NB4 (cell line): ENCODE measurements at regions not wholly inside any gene's neighbourhood (a gene's known extent, or its start where the extent isn't known, plus 50 kb on each side); places are given as distances from the start of the nearest gene placed in this dataset.

Experiments used
- DNase-seq: peaks from one replicate; pipeline ENCODE4 v3.0.0; 2010; ENCODE audit warnings: low read depth
- H3K4me3 ChIP-seq: one replicate; pipeline ENCODE4 v1.5.1; 2011; ENCODE audit warnings: mild to moderate bottlenecking, low read depth, low read length, moderate library complexity
- CTCF ChIP-seq: IDR thresholded peaks from one replicate; pipeline ENCODE4 v1.5.1; 2012; ENCODE audit warnings: low read depth, low read length
- MAX ChIP-seq: IDR thresholded peaks from 2 replicates; pipeline ENCODE4 v1.6.1; 2011; ENCODE audit warnings: low read depth, low read length
- MYC ChIP-seq: IDR thresholded peaks from 2 replicates; pipeline ENCODE4 v1.6.1; 2011; ENCODE audit warnings: low read depth, low read length
- POLR2A ChIP-seq: IDR thresholded peaks from 2 replicates; pipeline ENCODE4 v1.6.1; 2011; ENCODE audit warnings: mild to moderate bottlenecking; ENCODE audit not compliant: insufficient read length; ENCODE audit errors: extremely low read depth

GRCh38 chr7:3218411-3219225 lies 82.4 kb upstream of the SDK1 start:
- no peak for DNase-seq
- no peak for TF ChIP-seq POLR2A
- TF ChIP-seq CTCF, result no peak
- TF ChIP-seq MYC, result no peak
- TF ChIP-seq MAX, result no peak
- no peak overlapping the region for H3K4me3 ChIP-seq

GRCh38 chr7:3229904-3230470 lies 71.1 kb upstream of the SDK1 start:
- DNase-seq, result no peak
- TF ChIP-seq MAX, result no peak
- no peak for TF ChIP-seq MYC
- TF ChIP-seq CTCF, result no peak
- TF ChIP-seq POLR2A, result no peak
- H3K4me3 ChIP-seq, result no peak overlapping the region

GRCh38 chr7:3230908-3231307 lies 70.1 kb upstream of the SDK1 start:
- TF ChIP-seq MAX (no peak), CTCF (no peak), MYC (no peak), POLR2A (no peak)
- H3K4me3 ChIP-seq, result no peak overlapping the region

GRCh38 chr7:3232228-3232627 lies 68.8 kb upstream of the SDK1 start:
- no peak overlapping the region for H3K4me3 ChIP-seq
- TF ChIP-seq CTCF, result no peak
- no peak for TF ChIP-seq MYC
- TF ChIP-seq POLR2A, result no peak
- TF ChIP-seq MAX, result no peak

More at GRCh38 chr7:3230908-3231307, 70.1 kb upstream of the SDK1 start:
- DNase-seq, result no peak

GRCh38 chr7:3233301-3233700 lies 67.8 kb upstream of the SDK1 start:
- TF ChIP-seq MYC, result no peak
- no peak for TF ChIP-seq MAX
- TF ChIP-seq POLR2A, result no peak
- TF ChIP-seq CTCF, result no peak
- no peak for DNase-seq
- H3K4me3 ChIP-seq, result no peak overlapping the region

More at GRCh38 chr7:3232228-3232627, 68.8 kb upstream of the SDK1 start:
- DNase-seq, result no peak
